GM10266 (cell line): ENCODE measurements at regions not wholly inside any gene's neighbourhood (a gene's known extent, or its start where the extent isn't known, plus 50 kb on each side); places are given as distances from the start of the nearest gene placed in this dataset.

ENCODE experiments used
- DNase-seq: peaks from one replicate; pipeline ENCODE4 v3.0.0; 2012; ENCODE audit errors: extremely low spot score
- CTCF ChIP-seq: IDR thresholded peaks from 2 replicates; pipeline ENCODE4 v1.5.1; 2012; ENCODE audit warnings: mild to moderate bottlenecking, low read depth; ENCODE audit not compliant: control insufficient read depth, insufficient read depth; ENCODE audit errors: missing control alignments

GRCh38 chr1:58900396-58900795 lies 116.5 kb upstream of the JUN start:
- DNase-seq: no peak
- no peak for TF ChIP-seq CTCF

- no peak for TF ChIP-seq CTCF
- DNase-seq: no peak
Observed at GRCh38 chr1:58901008-58901407, 117.2 kb upstream of the JUN start.

GRCh38 chr1:58902830-58903513 lies 119.1 kb upstream of the JUN start:
- TF ChIP-seq CTCF: no peak
- DNase-seq: no peak

- DNase-seq: peak; percentile 86
- TF ChIP-seq CTCF: no peak
Observed at GRCh38 chr1:58903514-58904298, 119.9 kb upstream of the JUN start.

- TF ChIP-seq CTCF: no peak
- no peak for DNase-seq
Observed at GRCh38 chr1:58904299-58905125, 120.7 kb upstream of the JUN start.

- DNase-seq: no peak
- no peak for TF ChIP-seq CTCF
Observed at GRCh38 chr1:58905126-58905490, 121.3 kb upstream of the JUN start.
